Naive thymus-derived CD4-positive, alpha-beta T cell (primary cell): ENCODE measurements at regions not wholly inside any gene's neighbourhood (a gene's known extent, or its start where the extent isn't known, plus 50 kb on each side); places are given as distances from the start of the nearest gene placed in this dataset.

Experiments
- ATAC-seq: fragments of 150-1000 bp; cut with Tn5 transposase; 2 replicates; pipeline ENCODE4 v1.10.0; 2021; ENCODE audit warnings: mild to moderate bottlenecking, moderate library complexity
- CTCF ChIA-PET: fragments of 350-600 bp; sonication (Branson Sonifier 250); formaldehyde crosslinking; loops from one replicate; lab custom pipeline; 2021; ENCODE audit warnings: antibody characterized with exemption; lab: Charles Lee
- POLR2A ChIA-PET: fragments of 350-600 bp; sonication (Branson Sonifier 250); formaldehyde crosslinking; loops from one replicate; lab custom pipeline; 2021; ENCODE audit warnings: antibody characterized with exemption, inconsistent platforms; lab: Charles Lee
- DNase-seq, 9 donors: peaks; one replicate each; pipeline versions ENCODE4 v3.0.0 to v3.0.0-alpha.2; 2020 to 2022; ENCODE audit warnings: mixed read lengths in 1 of 9
- H3K27ac ChIP-seq: one replicate; pipeline ENCODE4 v1.7.0; 2013; ENCODE audit warnings: mild to moderate bottlenecking, low read depth, low read length, moderate library complexity
- H3K27me3 ChIP-seq, 2 donors: one replicate each; pipeline ENCODE4 v1.7.0; 2013; ENCODE audit warnings: low read length in 2 of 2, mild to moderate bottlenecking in 2 of 2, moderate library complexity in 2 of 2; ENCODE audit not compliant: control insufficient read depth in 2 of 2, insufficient read depth in 2 of 2
- H3K36me3 ChIP-seq, 3 experiments: 1 replicate in 2 of 3; 2 replicates in 1 of 3; pipeline ENCODE4 v1.7.0; 2013; ENCODE audit warnings: low read length in 3 of 3, mild to moderate bottlenecking in 3 of 3, moderate library complexity in 1 of 3; ENCODE audit not compliant: insufficient read depth in 3 of 3, control insufficient read depth in 2 of 3
- H3K4me1 ChIP-seq, 2 donors: one replicate each; pipeline ENCODE4 v1.7.0; 2013; ENCODE audit warnings: low read length in 2 of 2, mild to moderate bottlenecking in 2 of 2, moderate library complexity in 1 of 2; ENCODE audit not compliant: control insufficient read depth in 2 of 2, insufficient read depth in 2 of 2
- H3K4me3 ChIP-seq: 2 replicates; pipeline ENCODE4 v1.7.0; 2013; ENCODE audit warnings: mild to moderate bottlenecking, low read length
- H3K9me3 ChIP-seq, 3 experiments: 1 replicate in 2 of 3; 2 replicates in 1 of 3; pipeline ENCODE4 v1.7.0; 2013; ENCODE audit warnings: low read length in 3 of 3; ENCODE audit not compliant: control insufficient read depth in 2 of 3
- H3K27ac Mint-ChIP-seq, 9 donors: one replicate each; pipeline ENCODE4 v1.8.0; 2020 to 2022; ENCODE audit warnings: mixed read lengths in 9 of 9, mild to moderate bottlenecking in 8 of 9, moderate library complexity in 5 of 9, inconsistent platforms in 2 of 9
- H3K27me3 Mint-ChIP-seq, 5 donors: one replicate each; pipeline ENCODE4 v1.8.0; 2021 to 2022; ENCODE audit warnings: mixed read lengths in 5 of 5, mild to moderate bottlenecking in 1 of 5
- H3K36me3 Mint-ChIP-seq, 5 donors: one replicate each; pipeline ENCODE4 v1.8.0; 2020 to 2022; ENCODE audit warnings: mixed read lengths in 5 of 5, mild to moderate bottlenecking in 3 of 5, inconsistent platforms in 1 of 5
- H3K4me1 Mint-ChIP-seq, 7 donors: one replicate each; pipeline ENCODE4 v1.8.0; 2020 to 2022; ENCODE audit warnings: mixed read lengths in 7 of 7, mild to moderate bottlenecking in 3 of 7, inconsistent platforms in 1 of 7
- H3K4me3 Mint-ChIP-seq, 10 donors: one replicate each; pipeline ENCODE4 v1.8.0; 2020 to 2022; ENCODE audit warnings: mild to moderate bottlenecking in 10 of 10, mixed read lengths in 10 of 10, moderate library complexity in 6 of 10, inconsistent platforms in 2 of 10
- H3K9me3 Mint-ChIP-seq, 11 donors: one replicate each; pipeline ENCODE4 v1.8.0; 2020 to 2022; ENCODE audit warnings: mixed read lengths in 11 of 11, mild to moderate bottlenecking in 4 of 11, inconsistent platforms in 1 of 11, moderate library complexity in 1 of 11
- intact Hi-C, 2 donors: fragments of 100-400 bp; cut with micrococcal nuclease; formaldehyde crosslinking; loops; one replicate each; pipeline ENCODE4 v1.15.1; 2023

GRCh38 chr11:15605094-15605493 lies 490.4 kb downstream of the INSC start:
- H3K9me3 ChIP-seq, result no peaks in the 10 kb centered on the region
- H3K4me3 ChIP-seq, result no peak overlapping the region
- Mint-ChIP-seq H3K27ac (no peak overlapping the region), H3K4me3 (no peak overlapping the region), H3K4me1 (no peaks in the 10 kb centered on the region), H3K9me3 (peaks cover 0 to 2% (median 0%) of the 10 kb centered on the region in 11 donors), H3K36me3 (no peaks in the 10 kb centered on the region), H3K27me3 (peaks cover 0 to 19% (median 0%) of the 10 kb centered on the region in 5 donors)
- intact Hi-C loops, result no loop called here
- H3K36me3 ChIP-seq, result no peaks in the 10 kb centered on the region
- no peaks in the 10 kb centered on the region for H3K4me1 ChIP-seq
- POLR2A ChIA-PET, result no interaction called here
- DNase-seq (no peak), ATAC-seq (no peak)
- H3K27ac ChIP-seq, result no peak overlapping the region
- no peaks in the 10 kb centered on the region for H3K27me3 ChIP-seq
- CTCF ChIA-PET, result no interaction called here

GRCh38 chr11:15607361-15608036 lies 492.8 kb downstream of the INSC start:
- no peaks in the 10 kb centered on the region for H3K4me1 ChIP-seq
- no peak overlapping the region for H3K27ac Mint-ChIP-seq
- H3K9me3 ChIP-seq, result no peaks in the 10 kb centered on the region
- H3K36me3 ChIP-seq, result no peaks in the 10 kb centered on the region
- POLR2A ChIA-PET, result no interaction called here
- DNase-seq (no peak), ATAC-seq (no peak)
- H3K4me1 Mint-ChIP-seq, result no peaks in the 10 kb centered on the region
- no peaks in the 10 kb centered on the region for H3K36me3 Mint-ChIP-seq
- H3K9me3 Mint-ChIP-seq, result peaks cover 0 to 3% (median 0%) of the 10 kb centered on the region in 11 donors
- H3K27me3 ChIP-seq, result no peaks in the 10 kb centered on the region
- intact Hi-C loops, result no loop called here
- H3K27me3 Mint-ChIP-seq, result peaks cover 0 to 24% (median 0%) of the 10 kb centered on the region in 5 donors
- no peak overlapping the region for H3K27ac ChIP-seq
- CTCF ChIA-PET, result no interaction called here
- H3K4me3 ChIP-seq, result no peak overlapping the region
- no peak overlapping the region for H3K4me3 Mint-ChIP-seq

- POLR2A ChIA-PET, result no interaction called here
- H3K36me3 Mint-ChIP-seq, result no peaks in the 10 kb centered on the region
- Histone ChIP-seq H3K9me3 (no peaks in the 10 kb centered on the region), H3K4me1 (no peaks in the 10 kb centered on the region), H3K27ac (no peak overlapping the region), H3K4me3 (no peak overlapping the region), H3K27me3 (no peaks in the 10 kb centered on the region), H3K36me3 (no peaks in the 10 kb centered on the region)
- ATAC-seq, result no peak
- no peak for DNase-seq
- no peak overlapping the region for H3K27ac Mint-ChIP-seq
- peaks cover 0 to 23% (median 4%) of the 10 kb centered on the region in 5 donors for H3K27me3 Mint-ChIP-seq
- CTCF ChIA-PET, result no interaction called here
- intact Hi-C loops, result no loop called here
- no peaks in the 10 kb centered on the region for H3K4me1 Mint-ChIP-seq
- peaks cover 0 to 3% (median 0%) of the 10 kb centered on the region in 11 donors for H3K9me3 Mint-ChIP-seq
- no peak overlapping the region for H3K4me3 Mint-ChIP-seq
Measured at GRCh38 chr11:15609445-15609844, 494.7 kb downstream of the INSC start.

- no peaks in the 10 kb centered on the region for H3K4me1 Mint-ChIP-seq
- H3K9me3 ChIP-seq, result no peaks in the 10 kb centered on the region
- H3K27me3 ChIP-seq, result no peaks in the 10 kb centered on the region
- H3K9me3 Mint-ChIP-seq, result peaks cover 0 to 3% (median 0%) of the 10 kb centered on the region in 11 donors
- no peak overlapping the region for H3K4me3 Mint-ChIP-seq
- intact Hi-C loops, result no loop called here
- H3K27ac Mint-ChIP-seq, result no peak overlapping the region
- no peak overlapping the region for H3K4me3 ChIP-seq
- DNase-seq, result no peak
- ChIA-PET CTCF (no interaction called here), POLR2A (no interaction called here)
- no peak overlapping the region for H3K27ac ChIP-seq
- no peaks in the 10 kb centered on the region for H3K36me3 Mint-ChIP-seq
- H3K4me1 ChIP-seq, result no peaks in the 10 kb centered on the region
- no peak for ATAC-seq
- peaks cover 0 to 14% (median 4%) of the 10 kb centered on the region in 5 donors for H3K27me3 Mint-ChIP-seq
- no peaks in the 10 kb centered on the region for H3K36me3 ChIP-seq
Measured at GRCh38 chr11:15610881-15611280, 496.2 kb downstream of the INSC start.

- no peak overlapping the region for H3K4me3 Mint-ChIP-seq
- H3K4me3 ChIP-seq, result no peak overlapping the region
- ATAC-seq (no peak), DNase-seq (no peak)
- CTCF ChIA-PET, result no interaction called here
- no peaks in the 10 kb centered on the region for H3K36me3 ChIP-seq
- no peak overlapping the region for H3K27ac ChIP-seq
- no peaks in the 10 kb centered on the region for H3K4me1 Mint-ChIP-seq
- H3K9me3 ChIP-seq, result no peaks in the 10 kb centered on the region
- intact Hi-C loops, result no loop called here
- no peak overlapping the region for H3K27ac Mint-ChIP-seq
- H3K27me3 ChIP-seq, result no peaks in the 10 kb centered on the region
- no peaks in the 10 kb centered on the region for H3K36me3 Mint-ChIP-seq
- peaks cover 0 to 17% (median 4%) of the 10 kb centered on the region in 5 donors for H3K27me3 Mint-ChIP-seq
- no peaks in the 10 kb centered on the region for H3K4me1 ChIP-seq
- POLR2A ChIA-PET, result no interaction called here
- H3K9me3 Mint-ChIP-seq, result peaks cover 0 to 3% (median 0%) of the 10 kb centered on the region in 11 donors
Measured at GRCh38 chr11:15613251-15613650, 498.5 kb downstream of the INSC start.

- DNase-seq (no peak), ATAC-seq (no peak)
- Histone ChIP-seq H3K4me3 (no peak overlapping the region), H3K36me3 (no peaks in the 10 kb centered on the region), H3K4me1 (no peaks in the 10 kb centered on the region), H3K27me3 (no peaks in the 10 kb centered on the region), H3K9me3 (no peaks in the 10 kb centered on the region), H3K27ac (no peak overlapping the region)
- ChIA-PET POLR2A (no interaction called here), CTCF (no interaction called here)
- Mint-ChIP-seq H3K9me3 (peaks cover 0 to 3% (median 0%) of the 10 kb centered on the region in 11 donors), H3K4me1 (no peaks in the 10 kb centered on the region), H3K27me3 (peaks cover 0 to 18% (median 4%) of the 10 kb centered on the region in 5 donors), H3K27ac (no peak overlapping the region), H3K4me3 (no peak overlapping the region), H3K36me3 (no peaks in the 10 kb centered on the region)
- intact Hi-C loops, result no loop called here
Measured at GRCh38 chr11:15613789-15614188, 499.1 kb downstream of the INSC start.

- Mint-ChIP-seq H3K4me3 (no peak overlapping the region), H3K9me3 (peaks cover 0 to 5% (median 0%) of the 10 kb centered on the region in 11 donors), H3K4me1 (no peaks in the 10 kb centered on the region), H3K27ac (no peak overlapping the region), H3K36me3 (no peaks in the 10 kb centered on the region), H3K27me3 (peaks cover 0 to 12% (median 4%) of the 10 kb centered on the region in 5 donors)
- Histone ChIP-seq H3K27me3 (no peaks in the 10 kb centered on the region), H3K27ac (no peak overlapping the region), H3K4me1 (no peaks in the 10 kb centered on the region), H3K36me3 (no peaks in the 10 kb centered on the region), H3K4me3 (no peak overlapping the region), H3K9me3 (no peaks in the 10 kb centered on the region)
- CTCF ChIA-PET, result no interaction called here
- POLR2A ChIA-PET, result no interaction called here
- intact Hi-C loops, result no loop called here
- DNase-seq (no peak), ATAC-seq (no peak)
Measured at GRCh38 chr11:15615398-15616096, 500.8 kb downstream of the INSC start.
